ENCODE measurements at regions not wholly inside any gene's neighbourhood (a gene's known extent, or its start where the extent isn't known, plus 50 kb on each side); places are given as distances from the start of the nearest gene placed in this dataset.

- DNase-seq (ENCODE audit: low read depth), result peak; percentile 18
- peak; percentile 85 for TF ChIP-seq CTCF (IDR thresholded peaks at IDR 0.05; ENCODE audit: low read depth, low read length, missing control alignments)
- H3K4me3 ChIP-seq (ENCODE audit: low read depth, low read length), result no peak overlapping the region
These were observed 68.7 kb upstream of the LRIF1 start for GRCh38 chr1:111032295-111032897.

GRCh38 chr1:111030590-111030989 lies 66.9 kb upstream of the LRIF1 start:
- H3K4me3 ChIP-seq (ENCODE audit: low read depth, low read length), result no peak overlapping the region
- peak; percentile 50 for DNase-seq (ENCODE audit: low read depth)
- TF ChIP-seq CTCF (IDR thresholded peaks at IDR 0.05; ENCODE audit: low read depth, low read length, missing control alignments), result peak; percentile 83

- no peak overlapping the region for H3K4me3 ChIP-seq (ENCODE audit: low read depth, low read length)
- TF ChIP-seq CTCF (IDR thresholded peaks at IDR 0.05; ENCODE audit: low read depth, low read length, missing control alignments), result no peak
- no peak for DNase-seq (ENCODE audit: low read depth)
These were observed 61.4 kb upstream of the LRIF1 start for GRCh38 chr1:111025109-111025508.

- no peak overlapping the region for H3K4me3 ChIP-seq (ENCODE audit: low read depth, low read length)
- no peak for DNase-seq (ENCODE audit: low read depth)
- peak; percentile 22 for TF ChIP-seq CTCF (IDR thresholded peaks at IDR 0.05; ENCODE audit: low read depth, low read length, missing control alignments)
These were observed 51.5 kb upstream of the LRIF1 start for GRCh38 chr1:111015222-111015621.

Data from GM12864 (cell line).